KOPT-K1 (cell line): ENCODE measurements at regions not wholly inside any gene's neighbourhood (a gene's known extent, or its start where the extent isn't known, plus 50 kb on each side); places are given as distances from the start of the nearest gene placed in this dataset.

Source experiments
- H3K27ac ChIP-seq: fragments of 200-600 bp; sonication (generic); 2 replicates; pipeline ENCODE4 v1.5.1; 2016; ENCODE audit warnings: antibody characterized with exemption, mild to moderate bottlenecking, low read depth, low read length; ENCODE audit not compliant: poor library complexity, severe bottlenecking
- H3K36me3 ChIP-seq: fragments of 200-600 bp; sonication (generic); 2 replicates; pipeline ENCODE4 v1.5.1; 2017; ENCODE audit warnings: antibody characterized with exemption, mild to moderate bottlenecking, low read length, moderate library complexity; ENCODE audit not compliant: insufficient read depth
- H3K9me3 ChIP-seq: fragments of 200-600 bp; sonication (generic); 2 replicates; pipeline ENCODE4 v1.5.1; 2017; ENCODE audit warnings: antibody characterized with exemption, low read length, mild to moderate bottlenecking; ENCODE audit not compliant: insufficient read depth, poor library complexity, severe bottlenecking

GRCh38 chr15:97783240-97783639 is 177.3 kb upstream of the ARRDC4 start:
- no peak overlapping the region for H3K27ac ChIP-seq
- no peaks in the 10 kb centered on the region for H3K9me3 ChIP-seq
- no peaks in the 10 kb centered on the region for H3K36me3 ChIP-seq

DNA sequence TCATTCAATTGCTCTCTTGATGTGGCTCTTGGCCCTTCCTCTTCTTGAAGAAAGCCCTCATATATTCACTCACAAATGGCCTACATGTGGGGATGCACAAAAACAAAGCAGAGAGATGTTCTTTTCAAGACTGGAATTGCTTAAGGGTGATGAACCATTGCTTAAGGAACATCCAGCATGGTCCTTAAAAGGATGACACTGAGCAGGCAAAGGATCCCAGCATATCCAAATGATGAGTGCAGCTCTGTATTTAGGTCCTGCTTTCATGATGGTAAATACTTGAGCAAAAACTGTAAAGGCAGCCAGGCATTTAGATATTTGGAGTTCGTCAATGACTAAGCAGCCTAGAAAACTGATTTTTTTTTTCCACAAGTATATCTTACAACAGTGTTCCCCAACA is 173.8 kb upstream of the ARRDC4 start:
- Histone ChIP-seq H3K9me3 (no peaks in the 10 kb centered on the region), H3K36me3 (no peaks in the 10 kb centered on the region), H3K27ac (no peak overlapping the region)

GRCh38 chr15:97790180-97790579 is 170.3 kb upstream of the ARRDC4 start:
- H3K36me3 ChIP-seq = no peaks in the 10 kb centered on the region
- H3K9me3 ChIP-seq = no peaks in the 10 kb centered on the region
- H3K27ac ChIP-seq = no peak overlapping the region

- no peaks in the 10 kb centered on the region for H3K36me3 ChIP-seq
- no peaks in the 10 kb centered on the region for H3K9me3 ChIP-seq
- no peak overlapping the region for H3K27ac ChIP-seq
These were observed 168.4 kb upstream of the ARRDC4 start for GRCh38 chr15:97791824-97792792.

DNA sequence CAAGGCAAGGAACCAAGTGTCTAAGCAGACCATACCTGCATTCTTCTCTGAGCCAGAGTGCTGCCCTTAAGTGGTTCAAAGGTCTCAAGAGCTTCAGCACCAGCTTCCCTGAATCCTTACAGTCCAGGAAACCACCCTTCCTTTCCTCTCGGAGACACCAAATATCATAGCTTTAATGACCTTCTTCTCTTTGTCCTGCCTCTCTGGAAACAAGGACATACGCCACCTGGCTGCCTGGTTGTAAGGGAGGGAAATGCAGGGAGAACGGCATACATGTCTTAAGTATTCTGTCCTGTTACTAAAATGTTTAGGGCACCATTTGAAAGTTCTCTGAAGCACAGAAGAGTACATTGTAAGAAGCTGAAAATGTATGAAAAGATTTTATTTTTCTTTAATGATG is 155.6 kb upstream of the ARRDC4 start:
- Histone ChIP-seq H3K9me3 (no peaks in the 10 kb centered on the region), H3K27ac (no peak overlapping the region), H3K36me3 (no peaks in the 10 kb centered on the region)

DNA sequence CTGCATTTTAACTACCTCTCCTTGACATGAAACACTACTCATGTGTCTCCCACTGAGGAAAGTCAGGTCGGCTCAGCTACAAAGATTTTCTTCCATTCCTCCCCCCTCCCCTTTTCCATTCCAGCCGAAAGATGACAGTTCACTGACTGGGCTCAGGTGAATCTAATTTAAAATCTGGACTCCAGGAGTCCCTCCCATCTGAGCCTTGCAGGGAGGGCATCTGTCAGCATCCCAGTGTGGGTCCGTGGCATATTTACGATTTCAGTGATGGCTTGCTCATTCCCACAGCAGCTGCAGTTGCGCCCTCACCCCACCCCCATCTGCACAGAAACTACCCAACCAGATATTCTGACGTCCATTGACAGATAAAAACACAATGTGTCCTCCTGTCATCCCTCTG is 153.7 kb upstream of the ARRDC4 start:
- H3K9me3 ChIP-seq = no peaks in the 10 kb centered on the region
- no peak overlapping the region for H3K27ac ChIP-seq
- no peaks in the 10 kb centered on the region for H3K36me3 ChIP-seq

- no peaks in the 10 kb centered on the region for H3K9me3 ChIP-seq
- H3K27ac ChIP-seq = no peak overlapping the region
- H3K36me3 ChIP-seq = no peaks in the 10 kb centered on the region
These were observed 144.7 kb upstream of the ARRDC4 start for GRCh38 chr15:97815835-97816234.

DNA sequence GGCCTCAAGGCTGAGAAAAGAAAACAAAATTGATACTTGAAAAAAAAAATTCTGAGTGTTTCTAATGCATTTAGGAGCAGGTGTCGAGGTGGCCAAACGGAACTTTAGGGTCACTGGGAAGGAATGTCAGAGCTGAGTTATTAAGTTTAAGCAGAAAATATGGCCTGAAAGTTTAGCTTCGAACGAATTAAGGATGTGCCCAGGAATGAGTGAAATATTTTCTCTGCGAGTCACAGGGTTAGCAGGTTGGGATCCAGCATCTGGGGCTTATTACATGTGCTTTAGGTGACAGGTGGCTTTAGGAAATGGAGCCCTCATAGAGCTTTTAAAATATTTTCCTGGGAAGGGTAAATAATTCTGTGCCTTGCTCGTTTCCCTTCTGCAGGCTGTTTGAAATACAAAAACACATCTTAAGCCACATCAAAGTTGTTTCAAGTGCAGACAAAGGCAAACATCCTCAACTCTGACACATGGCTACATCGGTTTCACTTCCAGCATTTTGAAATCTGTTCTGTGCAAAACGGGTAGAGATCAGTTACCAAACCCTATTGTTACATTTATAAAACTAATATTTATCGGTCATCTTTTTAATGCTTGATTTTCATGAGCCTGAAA is 143.1 kb upstream of the ARRDC4 start:
- Histone ChIP-seq H3K9me3 (no peaks in the 10 kb centered on the region), H3K36me3 (no peaks in the 10 kb centered on the region), H3K27ac (no peak overlapping the region)

GRCh38 chr15:97836003-97836402 is 124.5 kb upstream of the ARRDC4 start:
- Histone ChIP-seq H3K36me3 (no peaks in the 10 kb centered on the region), H3K9me3 (no peaks in the 10 kb centered on the region), H3K27ac (no peak overlapping the region)

- H3K36me3 ChIP-seq = no peaks in the 10 kb centered on the region
- no peak overlapping the region for H3K27ac ChIP-seq
- H3K9me3 ChIP-seq = no peaks in the 10 kb centered on the region
These were observed 122.6 kb upstream of the ARRDC4 start for GRCh38 chr15:97837896-97838295.

DNA sequence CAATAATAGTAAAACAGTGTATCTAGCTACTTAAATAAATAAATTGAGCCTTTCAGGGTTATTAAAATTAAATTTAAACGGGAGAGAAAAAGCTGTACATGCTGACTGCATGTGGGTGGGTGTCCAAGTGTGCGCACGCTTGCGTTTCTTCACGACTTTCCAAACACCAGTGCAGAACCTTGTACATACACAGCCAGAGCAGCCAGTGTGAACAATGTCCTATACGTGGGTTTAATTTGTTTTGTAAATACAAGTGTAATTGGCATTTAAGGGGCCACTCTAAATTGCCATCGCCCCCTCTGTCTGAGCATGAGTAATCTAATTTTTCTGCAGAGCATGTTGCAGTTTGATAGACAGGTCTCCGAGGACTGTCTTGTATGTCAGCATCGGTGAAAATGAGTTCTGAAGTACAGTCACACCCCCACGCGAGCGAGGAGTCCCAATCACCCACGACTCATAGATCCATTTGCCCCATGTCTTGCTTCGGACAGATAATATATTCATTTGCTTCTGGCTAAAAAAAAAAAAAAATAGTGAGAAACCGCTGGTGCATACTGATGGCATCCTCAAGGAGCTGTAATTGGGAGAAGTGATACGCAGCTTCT is 121.8 kb upstream of the ARRDC4 start:
- Histone ChIP-seq H3K9me3 (no peaks in the 10 kb centered on the region), H3K27ac (no peak overlapping the region), H3K36me3 (no peaks in the 10 kb centered on the region)

- no peaks in the 10 kb centered on the region for H3K9me3 ChIP-seq
- no peaks in the 10 kb centered on the region for H3K36me3 ChIP-seq
- H3K27ac ChIP-seq = no peak overlapping the region
These were observed 120.0 kb upstream of the ARRDC4 start for GRCh38 chr15:97840501-97840900.

- Histone ChIP-seq H3K36me3 (no peaks in the 10 kb centered on the region), H3K27ac (no peak overlapping the region), H3K9me3 (no peaks in the 10 kb centered on the region)
These were observed 118.9 kb upstream of the ARRDC4 start for GRCh38 chr15:97841558-97841957.

DNA sequence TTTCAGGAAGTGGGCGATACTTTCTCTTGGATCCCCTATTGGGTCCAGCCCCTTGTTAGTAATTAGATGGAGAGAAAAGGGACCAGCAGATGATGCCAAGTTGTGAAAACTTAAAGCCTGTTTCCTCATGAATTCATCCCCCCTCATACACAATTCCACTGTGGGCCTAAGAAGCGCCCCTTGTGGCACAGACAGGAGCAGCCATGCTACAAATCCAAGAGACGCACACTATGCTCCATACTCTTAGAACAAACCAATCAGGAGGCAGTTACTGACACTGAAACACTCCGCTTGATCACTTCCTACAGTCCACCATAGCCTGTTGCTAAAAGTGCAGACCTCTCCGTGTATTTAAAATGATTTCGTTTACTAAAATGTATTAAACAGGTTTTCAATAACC is 111.3 kb upstream of the ARRDC4 start:
- Histone ChIP-seq H3K27ac (no peak overlapping the region), H3K36me3 (no peaks in the 10 kb centered on the region), H3K9me3 (no peaks in the 10 kb centered on the region)

DNA sequence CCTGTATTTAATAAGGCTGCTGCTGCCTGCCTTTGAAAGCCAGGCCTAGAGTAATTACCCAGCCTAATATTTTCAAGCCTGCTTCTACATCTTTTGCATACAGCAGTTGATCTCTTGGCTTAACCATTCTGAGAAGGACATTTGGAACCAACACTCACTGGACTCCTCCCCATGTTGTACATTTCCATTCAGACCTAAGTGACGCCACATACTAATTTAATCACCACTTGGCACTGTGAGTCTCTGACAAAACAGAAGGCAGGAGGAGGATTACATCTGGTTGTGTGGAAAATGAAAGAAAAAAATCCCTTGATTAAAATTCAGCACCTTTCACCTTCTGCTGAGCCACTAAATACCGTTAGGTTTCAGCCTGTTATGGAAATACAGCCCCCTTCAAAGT is 102.2 kb upstream of the ARRDC4 start:
- Histone ChIP-seq H3K27ac (no peak overlapping the region), H3K9me3 (no peaks in the 10 kb centered on the region), H3K36me3 (no peaks in the 10 kb centered on the region)
